Liver (tissue), 8 donors: ENCODE measurements at regions not wholly inside any gene's neighbourhood (a gene's known extent, or its start where the extent isn't known, plus 50 kb on each side); places are given as distances from the start of the nearest gene placed in this dataset.

Source experiments
- DNase-seq: peaks from one replicate; pipeline ENCODE4 v3.0.0-alpha.2; 2017; ENCODE audit warnings: low spot score
- H3K27ac ChIP-seq, 2 donors: one replicate each; pipeline ENCODE4 v1.7.0; 2013; ENCODE audit warnings: inconsistent platforms in 2 of 2, low read length in 2 of 2, control low read depth in 1 of 2, low read depth in 1 of 2, mild to moderate bottlenecking in 1 of 2
- H3K27me3 ChIP-seq, 4 donors: one replicate each; pipeline versions ENCODE4 v1.6.1 to v1.7.0; 2013; ENCODE audit warnings: low read length in 3 of 4, inconsistent platforms in 1 of 4, mild to moderate bottlenecking in 1 of 4, moderate library complexity in 1 of 4; ENCODE audit not compliant: control insufficient read depth in 4 of 4, insufficient read depth in 4 of 4
- H3K36me3 ChIP-seq, 4 donors: one replicate each; pipeline versions ENCODE4 v1.6.1 to v1.7.0; 2013; ENCODE audit warnings: low read length in 3 of 4, mild to moderate bottlenecking in 3 of 4, low read depth in 1 of 4, moderate library complexity in 1 of 4; ENCODE audit not compliant: control insufficient read depth in 4 of 4, insufficient read depth in 3 of 4
- H3K4me1 ChIP-seq, 4 donors: one replicate each; pipeline versions ENCODE4 v1.6.1 to v1.7.0; 2013; ENCODE audit warnings: low read length in 3 of 4, mild to moderate bottlenecking in 3 of 4, moderate library complexity in 1 of 4; ENCODE audit not compliant: control insufficient read depth in 4 of 4, insufficient read depth in 4 of 4
- H3K4me3 ChIP-seq, 3 donors: one replicate each; pipeline versions ENCODE4 v1.6.1 to v1.7.0; 2013; ENCODE audit warnings: low read length in 3 of 3, control low read depth in 1 of 3, low read depth in 1 of 3, mild to moderate bottlenecking in 1 of 3
- H3K9ac ChIP-seq, 2 donors: one replicate each; pipeline ENCODE4 v1.7.0; 2013; ENCODE audit warnings: low read length in 2 of 2, mild to moderate bottlenecking in 2 of 2, moderate library complexity in 2 of 2, control low read depth in 1 of 2, low read depth in 1 of 2
- H3K9me3 ChIP-seq, 4 donors: one replicate each; pipeline versions ENCODE4 v1.6.1 to v1.7.0; 2013; ENCODE audit warnings: low read length in 3 of 4; ENCODE audit not compliant: control insufficient read depth in 4 of 4
- ATF3 ChIP-seq: IDR thresholded peaks from 2 replicates; pipeline ENCODE4 v1.6.1; 2016; ENCODE audit warnings: antibody characterized with exemption
- EGR1 ChIP-seq, 2 donors: IDR thresholded peaks; 2 replicates each; pipeline ENCODE4 v1.6.1; 2016 to 2018; ENCODE audit warnings: antibody characterized with exemption in 2 of 2, low read depth in 2 of 2
- FOXA1 ChIP-seq: IDR thresholded peaks from 2 replicates; pipeline ENCODE4 v1.6.1; 2016; ENCODE audit warnings: antibody characterized with exemption
- FOXA2 ChIP-seq: IDR thresholded peaks from 2 replicates; pipeline ENCODE4 v1.6.1; 2016; ENCODE audit warnings: antibody characterized with exemption
- HNF4A ChIP-seq, 2 donors: conservative IDR thresholded peaks; 2 replicates each; pipeline ENCODE4 v1.6.1; 2016; ENCODE audit warnings: antibody characterized with exemption in 2 of 2, mild to moderate bottlenecking in 2 of 2
- JUND ChIP-seq, 2 donors: IDR thresholded peaks; 2 replicates each; pipeline ENCODE4 v1.6.1; 2016; ENCODE audit warnings: antibody characterized with exemption in 2 of 2
- NR2F2 ChIP-seq: IDR thresholded peaks from 2 replicates; pipeline ENCODE4 v1.6.1; 2016; ENCODE audit warnings: antibody characterized with exemption
- RAD21 ChIP-seq, 2 donors: IDR thresholded peaks; 2 replicates each; pipeline ENCODE4 v1.6.1; 2016; ENCODE audit warnings: antibody characterized with exemption in 2 of 2, mild to moderate bottlenecking in 2 of 2
- SP1 ChIP-seq: IDR thresholded peaks from 2 replicates; pipeline ENCODE4 v1.6.1; 2018; ENCODE audit warnings: antibody characterized with exemption, mild to moderate bottlenecking
- YY1 ChIP-seq: IDR thresholded peaks from 2 replicates; pipeline ENCODE4 v1.6.1; 2016; ENCODE audit warnings: antibody characterized with exemption, mild to moderate bottlenecking
- WGBS: extraction: QIAGEN DNeasy Blood & Tissue Kit; methylation state at CpG from one replicate; pipeline ENCODE4 v1.1.7; 2013; 5-methylcytosine and 5-hydroxymethylcytosine counted together
- TF ChIP-seq, protein P1 (sequence below): fragments of 150-350 bp; IDR thresholded peaks from 2 replicates; pipeline ENCODE4 v1.5.1; 2017; ENCODE audit warnings: improper control_type of control experiment, low read depth, low read length; ENCODE audit not compliant: missing input control
- TF ChIP-seq, protein P2 (sequence below): IDR thresholded peaks from 2 replicates; pipeline ENCODE4 v1.6.1; 2016; ENCODE audit warnings: antibody characterized with exemption
- TF ChIP-seq, protein P3 (sequence below): IDR thresholded peaks from 2 replicates; pipeline ENCODE4 v1.6.1; 2016; ENCODE audit warnings: antibody characterized with exemption, mild to moderate bottlenecking
- TF ChIP-seq, protein P4 (sequence below): IDR thresholded peaks from 2 replicates; pipeline ENCODE4 v1.6.1; 2016; ENCODE audit warnings: antibody characterized with exemption
- donor health status: healthy.
- donor health status: healthy.
- donor health status: healthy.
- donor health status: healthy.
- donor health status: healthy.

DNA sequence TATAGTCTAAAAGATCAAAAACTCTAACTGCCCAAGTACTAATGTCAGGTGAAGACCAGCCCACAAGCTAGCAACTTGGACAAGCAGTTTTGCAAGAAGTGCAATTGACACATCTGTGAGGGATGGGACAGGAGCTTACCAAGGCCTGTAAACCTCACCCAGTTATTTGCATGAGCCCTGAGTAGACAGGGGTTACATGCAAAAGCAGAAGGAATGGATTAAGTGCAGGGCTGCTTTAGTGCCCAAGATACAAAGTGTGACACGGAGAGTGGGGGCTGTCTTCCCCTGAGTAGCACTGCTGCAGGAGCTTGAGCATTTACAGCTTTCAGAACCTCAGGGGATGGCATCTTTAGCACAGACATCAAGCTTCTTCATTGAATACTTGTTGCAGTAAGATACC lies 286.7 kb downstream of the ELAVL2 start:
- DNase-seq = no peak
- no peak overlapping the region for H3K9ac ChIP-seq
- no peaks in the 10 kb centered on the region for H3K9me3 ChIP-seq
- WGBS = 85% methylated on average over 1 of the region's 1 CpG
- TF ChIP-seq, protein P1, sequence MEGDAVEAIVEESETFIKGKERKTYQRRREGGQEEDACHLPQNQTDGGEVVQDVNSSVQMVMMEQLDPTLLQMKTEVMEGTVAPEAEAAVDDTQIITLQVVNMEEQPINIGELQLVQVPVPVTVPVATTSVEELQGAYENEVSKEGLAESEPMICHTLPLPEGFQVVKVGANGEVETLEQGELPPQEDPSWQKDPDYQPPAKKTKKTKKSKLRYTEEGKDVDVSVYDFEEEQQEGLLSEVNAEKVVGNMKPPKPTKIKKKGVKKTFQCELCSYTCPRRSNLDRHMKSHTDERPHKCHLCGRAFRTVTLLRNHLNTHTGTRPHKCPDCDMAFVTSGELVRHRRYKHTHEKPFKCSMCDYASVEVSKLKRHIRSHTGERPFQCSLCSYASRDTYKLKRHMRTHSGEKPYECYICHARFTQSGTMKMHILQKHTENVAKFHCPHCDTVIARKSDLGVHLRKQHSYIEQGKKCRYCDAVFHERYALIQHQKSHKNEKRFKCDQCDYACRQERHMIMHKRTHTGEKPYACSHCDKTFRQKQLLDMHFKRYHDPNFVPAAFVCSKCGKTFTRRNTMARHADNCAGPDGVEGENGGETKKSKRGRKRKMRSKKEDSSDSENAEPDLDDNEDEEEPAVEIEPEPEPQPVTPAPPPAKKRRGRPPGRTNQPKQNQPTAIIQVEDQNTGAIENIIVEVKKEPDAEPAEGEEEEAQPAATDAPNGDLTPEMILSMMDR = no peak
- TF ChIP-seq YY1 = no peak
- TF ChIP-seq, protein P2, sequence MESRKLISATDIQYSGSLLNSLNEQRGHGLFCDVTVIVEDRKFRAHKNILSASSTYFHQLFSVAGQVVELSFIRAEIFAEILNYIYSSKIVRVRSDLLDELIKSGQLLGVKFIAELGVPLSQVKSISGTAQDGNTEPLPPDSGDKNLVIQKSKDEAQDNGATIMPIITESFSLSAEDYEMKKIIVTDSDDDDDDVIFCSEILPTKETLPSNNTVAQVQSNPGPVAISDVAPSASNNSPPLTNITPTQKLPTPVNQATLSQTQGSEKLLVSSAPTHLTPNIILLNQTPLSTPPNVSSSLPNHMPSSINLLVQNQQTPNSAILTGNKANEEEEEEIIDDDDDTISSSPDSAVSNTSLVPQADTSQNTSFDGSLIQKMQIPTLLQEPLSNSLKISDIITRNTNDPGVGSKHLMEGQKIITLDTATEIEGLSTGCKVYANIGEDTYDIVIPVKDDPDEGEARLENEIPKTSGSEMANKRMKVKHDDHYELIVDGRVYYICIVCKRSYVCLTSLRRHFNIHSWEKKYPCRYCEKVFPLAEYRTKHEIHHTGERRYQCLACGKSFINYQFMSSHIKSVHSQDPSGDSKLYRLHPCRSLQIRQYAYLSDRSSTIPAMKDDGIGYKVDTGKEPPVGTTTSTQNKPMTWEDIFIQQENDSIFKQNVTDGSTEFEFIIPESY = no peak
- no peak for TF ChIP-seq SP1
- TF ChIP-seq EGR1 (IDR thresholded peaks at IDR 0.05; ENCODE audit: low read depth in 2 of 2) = no peak
- TF ChIP-seq HNF4A (conservative IDR thresholded peaks at IDR 0.05) = no peak
- no peak for TF ChIP-seq FOXA2
- TF ChIP-seq FOXA1 = no peak
- H3K36me3 ChIP-seq = no peaks in the 10 kb centered on the region
- H3K27ac ChIP-seq = no peak overlapping the region
- H3K4me1 ChIP-seq = peaks cover 0 to 12% (median 3%) of the 10 kb centered on the region in 4 donors
- H3K27me3 ChIP-seq = no peaks in the 10 kb centered on the region
- no peak overlapping the region for H3K4me3 ChIP-seq

GRCh38 chr9:23541976-23542375 lies 284.1 kb downstream of the ELAVL2 start:
- H3K4me3 ChIP-seq = no peak overlapping the region
- TF ChIP-seq YY1 = no peak
- TF ChIP-seq EGR1 (IDR thresholded peaks at IDR 0.05; ENCODE audit: low read depth in 2 of 2) = no peak
- TF ChIP-seq, protein P3, sequence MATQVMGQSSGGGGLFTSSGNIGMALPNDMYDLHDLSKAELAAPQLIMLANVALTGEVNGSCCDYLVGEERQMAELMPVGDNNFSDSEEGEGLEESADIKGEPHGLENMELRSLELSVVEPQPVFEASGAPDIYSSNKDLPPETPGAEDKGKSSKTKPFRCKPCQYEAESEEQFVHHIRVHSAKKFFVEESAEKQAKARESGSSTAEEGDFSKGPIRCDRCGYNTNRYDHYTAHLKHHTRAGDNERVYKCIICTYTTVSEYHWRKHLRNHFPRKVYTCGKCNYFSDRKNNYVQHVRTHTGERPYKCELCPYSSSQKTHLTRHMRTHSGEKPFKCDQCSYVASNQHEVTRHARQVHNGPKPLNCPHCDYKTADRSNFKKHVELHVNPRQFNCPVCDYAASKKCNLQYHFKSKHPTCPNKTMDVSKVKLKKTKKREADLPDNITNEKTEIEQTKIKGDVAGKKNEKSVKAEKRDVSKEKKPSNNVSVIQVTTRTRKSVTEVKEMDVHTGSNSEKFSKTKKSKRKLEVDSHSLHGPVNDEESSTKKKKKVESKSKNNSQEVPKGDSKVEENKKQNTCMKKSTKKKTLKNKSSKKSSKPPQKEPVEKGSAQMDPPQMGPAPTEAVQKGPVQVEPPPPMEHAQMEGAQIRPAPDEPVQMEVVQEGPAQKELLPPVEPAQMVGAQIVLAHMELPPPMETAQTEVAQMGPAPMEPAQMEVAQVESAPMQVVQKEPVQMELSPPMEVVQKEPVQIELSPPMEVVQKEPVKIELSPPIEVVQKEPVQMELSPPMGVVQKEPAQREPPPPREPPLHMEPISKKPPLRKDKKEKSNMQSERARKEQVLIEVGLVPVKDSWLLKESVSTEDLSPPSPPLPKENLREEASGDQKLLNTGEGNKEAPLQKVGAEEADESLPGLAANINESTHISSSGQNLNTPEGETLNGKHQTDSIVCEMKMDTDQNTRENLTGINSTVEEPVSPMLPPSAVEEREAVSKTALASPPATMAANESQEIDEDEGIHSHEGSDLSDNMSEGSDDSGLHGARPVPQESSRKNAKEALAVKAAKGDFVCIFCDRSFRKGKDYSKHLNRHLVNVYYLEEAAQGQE = no peak
- TF ChIP-seq FOXA2 = no peak
- TF ChIP-seq NR2F2 = no peak
- peaks cover 0 to 12% (median 3%) of the 10 kb centered on the region in 4 donors for H3K4me1 ChIP-seq
- H3K9ac ChIP-seq = no peak overlapping the region
- H3K9me3 ChIP-seq = no peaks in the 10 kb centered on the region
- H3K27ac ChIP-seq = no peak overlapping the region
- DNase-seq = no peak
- 94% methylated on average over 2 of the region's 2 CpGs for WGBS
- no peaks in the 10 kb centered on the region for H3K27me3 ChIP-seq
- H3K36me3 ChIP-seq = no peaks in the 10 kb centered on the region

GRCh38 chr9:23542438-23542837 lies 283.6 kb downstream of the ELAVL2 start:
- Histone ChIP-seq H3K27me3 (no peaks in the 10 kb centered on the region), H3K4me3 (no peak overlapping the region), H3K4me1 (peaks cover 0 to 7% (median 2%) of the 10 kb centered on the region in 4 donors), H3K27ac (no peak overlapping the region), H3K9me3 (no peaks in the 10 kb centered on the region), H3K9ac (no peak overlapping the region), H3K36me3 (no peaks in the 10 kb centered on the region)
- DNase-seq = no peak
- TF ChIP-seq JUND (IDR thresholded peaks at IDR 0.05) (no peak), HNF4A (conservative IDR thresholded peaks at IDR 0.05) (no peak), YY1 (no peak), ATF3 (no peak), RAD21 (IDR thresholded peaks at IDR 0.05) (no peak)
- TF ChIP-seq, protein P3 = no peak
- TF ChIP-seq, protein P1 = no peak
- TF ChIP-seq, protein P4, sequence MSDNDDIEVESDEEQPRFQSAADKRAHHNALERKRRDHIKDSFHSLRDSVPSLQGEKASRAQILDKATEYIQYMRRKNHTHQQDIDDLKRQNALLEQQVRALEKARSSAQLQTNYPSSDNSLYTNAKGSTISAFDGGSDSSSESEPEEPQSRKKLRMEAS = no peak
